GM18861 (cell line): ENCODE measurements at regions not wholly inside any gene's neighbourhood (a gene's known extent, or its start where the extent isn't known, plus 50 kb on each side); places are given as distances from the start of the nearest gene placed in this dataset.

Experiments used
- ATAC-seq: cut with Tn5 transposase; IDR thresholded peaks from one replicate; pipeline ENCODE4 v1.9.1; 2021; ENCODE audit not compliant: unreplicated experiment

- no peak for ATAC-seq
Measured at GRCh38 chr4:14742054-14742453, 260.2 kb upstream of the CPEB2 start.

GRCh38 chr4:14743172-14743571 is 259.1 kb upstream of the CPEB2 start:
- no peak for ATAC-seq

- ATAC-seq = no peak
Measured at GRCh38 chr4:14743601-14744000, 258.7 kb upstream of the CPEB2 start.

GRCh38 chr4:14744346-14744745 is 257.9 kb upstream of the CPEB2 start:
- ATAC-seq = no peak

GRCh38 chr4:14749910-14750309 is 252.4 kb upstream of the CPEB2 start:
- ATAC-seq = no peak

GRCh38 chr4:14752341-14753046 is 249.8 kb upstream of the CPEB2 start:
- ATAC-seq = no peak

- ATAC-seq = no peak
Measured at GRCh38 chr4:14767142-14767541, 235.1 kb upstream of the CPEB2 start.

- ATAC-seq = no peak
Measured at GRCh38 chr4:14768449-14768848, 233.8 kb upstream of the CPEB2 start.

- no peak for ATAC-seq
Measured at GRCh38 chr4:14769993-14770392, 232.3 kb upstream of the CPEB2 start.

- ATAC-seq = no peak
Measured at GRCh38 chr4:14771094-14771493, 231.2 kb upstream of the CPEB2 start.

- ATAC-seq = no peak
Measured at GRCh38 chr4:14771504-14772175, 230.6 kb upstream of the CPEB2 start.

- ATAC-seq = no peak
Measured at GRCh38 chr4:14772388-14772787, 229.9 kb upstream of the CPEB2 start.

GRCh38 chr4:14783011-14783877 is 219.0 kb upstream of the CPEB2 start:
- ATAC-seq = peak; percentile 93

- ATAC-seq = no peak
Measured at GRCh38 chr4:14787221-14787620, 215.1 kb upstream of the CPEB2 start.

- no peak for ATAC-seq
Measured at GRCh38 chr4:14787894-14788293, 214.4 kb upstream of the CPEB2 start.

- no peak for ATAC-seq
Measured at GRCh38 chr4:14790494-14790893, 211.8 kb upstream of the CPEB2 start.

GRCh38 chr4:14792702-14793227 is 209.5 kb upstream of the CPEB2 start:
- no peak for ATAC-seq

- ATAC-seq = peak; percentile 48
Measured at GRCh38 chr4:14800977-14801376, 201.3 kb upstream of the CPEB2 start.

- ATAC-seq = no peak
Measured at GRCh38 chr4:14802596-14802995, 199.7 kb upstream of the CPEB2 start.

- ATAC-seq = no peak
Measured at GRCh38 chr4:14807856-14808255, 194.4 kb upstream of the CPEB2 start.

- ATAC-seq = no peak
Measured at GRCh38 chr4:14809203-14809602, 193.1 kb upstream of the CPEB2 start.

- no peak for ATAC-seq
Measured at GRCh38 chr4:14810121-14810520, 192.2 kb upstream of the CPEB2 start.
